Spinal cord (tissue), 9 donors: ENCODE measurements at regions not wholly inside any gene's neighbourhood (a gene's known extent, or its start where the extent isn't known, plus 50 kb on each side); places are given as distances from the start of the nearest gene placed in this dataset.
A peak's percentile ranks its signal among the peaks of the same experiment; 100 is the strongest.

Experiments used
- DNase-seq, 6 donors: peaks; one replicate each; pipeline versions ENCODE4 v3.0.0 to v3.0.0-alpha.2; 2013 to 2015; ENCODE audit warnings: low spot score in 6 of 6, low read depth in 4 of 6
- H3K27ac ChIP-seq: one replicate; pipeline ENCODE4 v1.5.1; 2013; ENCODE audit warnings: low read depth, low read length, control low read depth
- H3K27me3 ChIP-seq: one replicate; pipeline ENCODE4 v1.6.1; 2013; ENCODE audit warnings: low read length; ENCODE audit not compliant: control insufficient read depth, insufficient read depth
- H3K36me3 ChIP-seq: one replicate; pipeline ENCODE4 v1.6.1; 2013; ENCODE audit warnings: low read length; ENCODE audit not compliant: control insufficient read depth, insufficient read depth
- H3K4me1 ChIP-seq: one replicate; pipeline ENCODE4 v1.6.1; 2013; ENCODE audit warnings: low read length; ENCODE audit not compliant: control insufficient read depth, insufficient read depth
- H3K4me3 ChIP-seq: one replicate; pipeline ENCODE4 v1.5.1; 2013; ENCODE audit warnings: low read depth, low read length, control low read depth
- H3K9me3 ChIP-seq: one replicate; pipeline ENCODE4 v1.6.1; 2013; ENCODE audit warnings: low read length; ENCODE audit not compliant: control insufficient read depth, insufficient read depth
- WGBS: methylation state at CpG from one replicate; pipeline ENCODE4 v1.1.5; 2013; ENCODE audit warnings: missing lambda C conversion rate; ENCODE audit not compliant: insufficient coverage; 5-methylcytosine and 5-hydroxymethylcytosine counted together
- donor health status: healthy.

DNA sequence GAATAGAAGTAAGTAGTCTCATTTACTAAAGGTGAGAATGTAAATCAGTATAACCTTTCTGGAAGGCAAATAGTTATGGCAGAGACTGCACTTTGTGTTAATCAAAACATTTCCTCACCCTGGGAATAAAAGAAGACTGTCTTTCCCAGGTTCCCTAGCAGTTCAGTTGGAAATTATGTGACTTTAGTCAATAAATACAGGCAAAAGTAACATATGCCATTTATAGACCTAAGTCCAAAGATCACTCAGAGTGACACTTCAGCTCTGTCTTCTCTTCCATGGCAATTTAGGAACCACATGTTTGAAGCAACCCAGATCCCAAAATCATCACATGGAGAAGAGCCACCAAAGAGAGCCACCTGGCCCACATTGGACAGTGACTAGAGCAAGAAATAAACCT, 160.7 kb upstream of the SV2C start:
- no peak overlapping the region for H3K27ac ChIP-seq
- no peak for DNase-seq
- no peak overlapping the region for H3K4me3 ChIP-seq
- no peaks in the 10 kb centered on the region for H3K4me1 ChIP-seq
- no peaks in the 10 kb centered on the region for H3K27me3 ChIP-seq
- H3K36me3 ChIP-seq = no peaks in the 10 kb centered on the region
- no peaks in the 10 kb centered on the region for H3K9me3 ChIP-seq

DNA sequence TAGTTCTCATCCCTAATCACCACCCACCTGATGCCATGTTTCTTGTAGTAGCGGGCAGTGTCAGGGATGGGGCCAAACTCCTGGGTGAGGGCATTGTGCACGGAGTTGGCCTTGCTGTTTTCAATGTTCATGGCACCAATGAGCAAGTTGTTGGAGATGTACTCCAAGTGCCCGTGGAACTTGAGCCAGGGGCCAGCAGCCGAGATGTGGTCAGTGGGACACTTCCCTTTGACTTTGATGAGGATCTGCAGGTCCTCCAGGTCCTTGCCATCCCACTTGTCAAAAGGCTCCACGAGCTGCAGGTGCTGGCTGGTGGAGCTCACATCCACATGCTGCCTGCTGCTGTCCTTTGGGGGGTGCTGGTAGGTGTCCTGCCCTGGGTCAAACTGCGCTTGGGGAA, 162.2 kb upstream of the SV2C start:
- Histone ChIP-seq H3K9me3 (no peaks in the 10 kb centered on the region), H3K36me3 (no peaks in the 10 kb centered on the region), H3K27me3 (no peaks in the 10 kb centered on the region), H3K4me3 (no peak overlapping the region), H3K4me1 (no peaks in the 10 kb centered on the region), H3K27ac (no peak overlapping the region)
- 90% methylated on average over 6 of the region's 6 CpGs for WGBS
- no peak for DNase-seq

DNA sequence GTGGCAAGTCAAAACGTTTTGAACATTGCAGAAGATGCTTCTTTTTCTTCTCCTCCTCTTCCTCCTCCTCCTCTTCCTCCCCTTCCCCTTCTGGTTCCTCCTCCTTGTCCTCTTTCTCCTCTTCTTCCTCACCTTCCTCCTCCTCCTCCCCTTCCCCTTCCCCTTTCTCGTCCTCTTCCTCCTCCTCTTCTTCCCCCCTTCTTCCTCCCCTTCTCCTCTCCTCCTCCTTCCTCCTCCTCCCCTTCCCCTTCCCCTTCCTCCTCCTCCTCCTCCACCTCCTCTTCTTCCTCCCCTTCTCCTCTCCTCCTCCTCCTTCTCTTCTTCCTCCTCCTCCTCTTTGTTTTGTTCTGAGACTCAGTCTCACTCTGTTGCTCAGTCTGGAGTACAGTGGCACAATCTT, 167.0 kb upstream of the SV2C start:
- no peaks in the 10 kb centered on the region for H3K9me3 ChIP-seq
- H3K36me3 ChIP-seq = no peaks in the 10 kb centered on the region
- DNase-seq = no peak
- no peak overlapping the region for H3K27ac ChIP-seq
- no peaks in the 10 kb centered on the region for H3K4me1 ChIP-seq
- H3K27me3 ChIP-seq = no peaks in the 10 kb centered on the region
- no peak overlapping the region for H3K4me3 ChIP-seq
- 64% methylated on average over 2 of the region's 2 CpGs for WGBS

DNA sequence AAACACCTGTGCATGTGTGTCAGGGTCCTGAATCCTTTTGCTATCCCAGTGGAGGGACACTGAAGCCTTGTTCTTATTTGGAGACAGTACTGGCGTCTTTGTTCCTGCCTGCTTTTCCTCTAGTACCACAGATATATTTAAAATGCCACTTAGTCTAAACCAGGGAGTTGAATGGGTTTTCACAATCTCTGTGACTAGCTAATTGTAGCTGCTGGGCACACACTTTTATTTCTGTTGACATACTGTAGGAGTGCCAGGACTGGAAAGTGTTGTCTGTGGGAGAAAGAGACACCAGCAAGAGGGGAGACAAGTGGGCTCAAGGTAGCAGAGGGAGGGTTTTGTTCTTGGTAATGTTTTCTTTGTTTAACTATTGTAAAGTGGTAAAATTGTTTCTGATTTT, 174.0 kb upstream of the SV2C start:
- H3K9me3 ChIP-seq = no peaks in the 10 kb centered on the region
- H3K27ac ChIP-seq = no peak overlapping the region
- no peaks in the 10 kb centered on the region for H3K27me3 ChIP-seq
- H3K4me1 ChIP-seq = no peaks in the 10 kb centered on the region
- no peaks in the 10 kb centered on the region for H3K36me3 ChIP-seq
- H3K4me3 ChIP-seq = no peak overlapping the region
- WGBS = no CpG with 5 or more reads among the region's 1 CpG
- DNase-seq = peak in 3 of 6 donors; percentile 4 to 46 (median 42)

DNA sequence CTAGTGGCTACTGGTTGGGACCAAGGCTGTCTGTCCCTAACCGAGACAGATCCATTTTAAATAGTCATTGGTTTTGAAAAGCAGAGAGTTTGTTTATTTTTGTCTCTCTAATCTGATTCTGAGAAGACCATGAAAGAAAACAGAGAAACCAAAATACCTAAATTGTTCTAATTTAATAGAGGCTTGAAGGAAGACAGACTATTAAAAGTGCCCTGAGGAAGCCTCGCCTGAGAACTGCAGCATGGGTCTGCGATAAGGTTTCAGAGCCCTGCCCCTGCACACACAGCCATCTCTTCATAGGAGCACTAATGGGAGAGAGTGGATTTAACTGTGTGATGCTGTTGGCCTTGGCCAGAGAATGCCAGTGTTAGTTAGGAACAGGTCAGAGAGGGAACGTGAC, 175.5 kb upstream of the SV2C start:
- Histone ChIP-seq H3K4me3 (no peak overlapping the region), H3K27me3 (no peaks in the 10 kb centered on the region), H3K4me1 (no peaks in the 10 kb centered on the region), H3K9me3 (no peaks in the 10 kb centered on the region), H3K36me3 (no peaks in the 10 kb centered on the region), H3K27ac (no peak overlapping the region)
- WGBS = no CpG with 5 or more reads among the region's 4 CpGs
- no peak for DNase-seq

DNA sequence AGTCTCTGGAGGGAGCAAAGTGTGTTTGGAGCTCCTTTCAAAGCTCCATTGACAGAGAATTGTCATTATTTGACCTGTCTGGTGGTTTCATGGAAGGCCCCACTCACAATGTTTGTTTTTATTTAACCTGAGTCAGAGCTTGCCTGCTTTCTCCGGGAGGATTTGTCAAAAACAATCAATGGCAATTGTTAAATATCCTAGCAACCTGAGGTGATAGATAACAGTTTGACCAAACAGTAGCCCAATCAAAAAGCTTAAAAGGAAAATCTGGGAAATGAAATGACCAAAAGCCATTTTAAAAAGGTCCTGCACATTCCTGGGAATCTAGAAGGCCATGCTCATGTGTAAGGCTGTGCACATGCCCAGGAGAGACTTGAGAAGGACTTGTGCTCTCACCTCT, 177.2 kb upstream of the POC5 start:
- Histone ChIP-seq H3K4me3 (no peak overlapping the region), H3K4me1 (no peaks in the 10 kb centered on the region), H3K27me3 (no peaks in the 10 kb centered on the region), H3K36me3 (no peaks in the 10 kb centered on the region), H3K27ac (no peak overlapping the region), H3K9me3 (no peaks in the 10 kb centered on the region)
- DNase-seq = no peak
- no CpG with 5 or more reads among the region's 1 CpG for WGBS

DNA sequence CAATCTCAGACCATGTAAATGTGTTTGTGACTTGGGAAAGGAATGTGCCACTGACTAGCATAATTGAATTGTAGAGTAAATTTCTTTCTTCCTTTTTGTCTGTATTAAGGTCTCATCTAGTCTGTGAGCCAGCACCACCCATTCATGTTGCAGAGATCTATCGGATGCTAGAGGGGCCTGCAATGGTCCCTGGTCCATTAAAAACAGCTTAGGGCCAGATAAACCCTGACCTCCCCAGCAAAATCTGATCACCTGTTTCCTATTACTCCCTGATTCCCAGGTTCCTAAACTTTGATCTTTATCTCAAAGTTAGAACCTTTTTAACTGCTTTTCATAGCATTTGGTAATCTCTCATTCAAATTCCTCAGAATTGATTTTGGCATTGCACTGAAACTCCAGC, 174.5 kb upstream of the POC5 start:
- H3K9me3 ChIP-seq = no peaks in the 10 kb centered on the region
- H3K27me3 ChIP-seq = no peaks in the 10 kb centered on the region
- H3K36me3 ChIP-seq = no peaks in the 10 kb centered on the region
- H3K4me3 ChIP-seq = no peak overlapping the region
- 100% methylated on average over 1 of the region's 1 CpG for WGBS
- H3K4me1 ChIP-seq = no peaks in the 10 kb centered on the region
- DNase-seq = no peak
- H3K27ac ChIP-seq = no peak overlapping the region

DNA sequence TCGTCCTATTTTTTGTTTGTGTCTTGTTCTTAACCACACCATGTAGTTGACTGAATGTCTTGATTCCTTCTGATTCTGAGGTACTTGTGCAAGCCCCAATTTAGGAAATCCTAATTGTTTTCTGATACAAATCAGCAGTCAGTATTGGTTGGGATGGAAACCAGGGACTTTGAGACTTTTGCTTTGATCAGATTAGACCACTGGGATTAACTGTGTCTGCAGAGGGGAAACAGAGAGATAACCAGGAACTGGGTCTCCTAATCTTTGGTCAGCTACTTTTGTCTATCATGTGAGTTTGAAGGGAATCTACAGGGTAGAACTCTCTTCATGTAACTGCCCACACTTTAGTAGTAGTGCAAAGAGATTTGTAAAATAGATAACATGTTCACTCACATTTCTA, 173.8 kb upstream of the POC5 start:
- H3K9me3 ChIP-seq = no peaks in the 10 kb centered on the region
- no peaks in the 10 kb centered on the region for H3K4me1 ChIP-seq
- no peaks in the 10 kb centered on the region for H3K27me3 ChIP-seq
- no peak overlapping the region for H3K27ac ChIP-seq
- H3K36me3 ChIP-seq = no peaks in the 10 kb centered on the region
- no CpG with 5 or more reads among the region's 1 CpG for WGBS
- no peak overlapping the region for H3K4me3 ChIP-seq
- no peak for DNase-seq

DNA sequence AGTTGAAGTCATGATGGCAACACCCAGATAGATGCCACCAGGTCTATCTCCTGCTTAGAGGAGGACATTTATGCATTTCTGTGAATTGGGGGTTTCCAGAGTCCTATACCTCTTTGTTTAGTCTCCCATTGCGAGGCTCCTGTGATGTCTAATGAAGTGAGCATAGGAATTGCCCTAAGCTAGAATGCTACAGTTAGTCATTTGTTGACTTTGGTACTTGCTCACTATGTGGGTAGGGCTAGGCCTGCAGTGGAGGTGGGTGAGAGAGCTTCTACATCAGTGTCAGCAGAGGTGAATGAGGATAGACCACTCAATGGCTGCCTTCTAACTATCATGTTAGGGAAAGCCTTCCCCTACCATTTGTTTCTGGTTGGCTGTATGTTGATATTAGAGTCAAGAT, 173.3 kb upstream of the POC5 start:
- no peak for DNase-seq
- 100% methylated on average over 1 of the region's 1 CpG for WGBS
- Histone ChIP-seq H3K36me3 (no peaks in the 10 kb centered on the region), H3K4me1 (no peaks in the 10 kb centered on the region), H3K9me3 (no peaks in the 10 kb centered on the region), H3K27ac (no peak overlapping the region), H3K27me3 (no peaks in the 10 kb centered on the region), H3K4me3 (no peak overlapping the region)

DNA sequence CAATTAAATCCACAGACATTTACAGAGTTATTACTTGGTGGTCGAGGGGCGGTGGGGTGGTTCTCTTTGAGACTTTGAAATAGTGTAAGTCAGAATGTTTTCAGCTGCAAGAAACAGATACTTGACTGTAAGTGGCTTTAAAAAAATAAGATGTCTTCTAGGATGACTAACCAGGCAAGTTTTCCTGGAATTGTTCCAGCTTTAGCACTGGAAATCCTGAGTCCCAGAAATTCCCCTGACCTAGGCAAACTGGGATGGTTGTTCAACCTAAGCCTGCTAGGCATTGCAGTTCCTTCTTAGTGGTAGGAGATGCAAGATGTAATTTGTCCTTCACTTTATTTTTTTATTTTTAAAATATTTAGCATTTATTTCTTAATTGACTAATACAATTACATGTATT, 169.5 kb upstream of the POC5 start:
- Histone ChIP-seq H3K27ac (no peak overlapping the region), H3K36me3 (no peaks in the 10 kb centered on the region), H3K4me3 (no peak overlapping the region), H3K4me1 (no peaks in the 10 kb centered on the region), H3K27me3 (no peaks in the 10 kb centered on the region), H3K9me3 (no peaks in the 10 kb centered on the region)
- DNase-seq = no peak
- 100% methylated on average over 1 of the region's 2 CpGs for WGBS
